Endodermal cell (in vitro differentiated cells): ENCODE measurements at regions not wholly inside any gene's neighbourhood (a gene's known extent, or its start where the extent isn't known, plus 50 kb on each side); places are given as distances from the start of the nearest gene placed in this dataset.

Source experiments
- DNase-seq: peaks from one replicate; pipeline ENCODE4 v3.0.0-alpha.2; 2017
- H3K27ac ChIP-seq: 2 replicates; pipeline ENCODE4 v1.5.1; 2013; ENCODE audit warnings: mild to moderate bottlenecking, low read depth, low read length, moderate library complexity
- H3K27me3 ChIP-seq: 2 replicates; pipeline ENCODE4 v1.6.1; 2013; ENCODE audit warnings: mild to moderate bottlenecking, low read length, moderate library complexity; ENCODE audit not compliant: insufficient read depth, control insufficient read depth, poor library complexity, severe bottlenecking
- H3K36me3 ChIP-seq: 2 replicates; pipeline ENCODE4 v1.7.0; 2013; ENCODE audit warnings: mild to moderate bottlenecking, low read length, moderate library complexity; ENCODE audit not compliant: control insufficient read depth, insufficient read depth
- H3K4me1 ChIP-seq: one replicate; pipeline ENCODE4 v1.7.0; 2013; ENCODE audit warnings: low read length; ENCODE audit not compliant: control insufficient read depth, insufficient read depth
- H3K4me3 ChIP-seq: 2 replicates; pipeline ENCODE4 v1.5.1; 2013; ENCODE audit warnings: mild to moderate bottlenecking, low read length, moderate library complexity
- H3K9ac ChIP-seq: 2 replicates; pipeline ENCODE4 v1.6.1; 2013; ENCODE audit warnings: mild to moderate bottlenecking, low read length, moderate library complexity; ENCODE audit not compliant: poor library complexity, severe bottlenecking; ENCODE audit errors: extremely low read depth
- H3K9me3 ChIP-seq: 2 replicates; pipeline ENCODE4 v1.6.1; 2013; ENCODE audit warnings: mild to moderate bottlenecking, low read length, moderate library complexity; ENCODE audit not compliant: control insufficient read depth
- H3K27ac Mint-ChIP-seq: 2 replicates; pipeline ENCODE4 v1.8.0; 2020; ENCODE audit warnings: mixed read lengths
- H3K27me3 Mint-ChIP-seq: 2 replicates; pipeline ENCODE4 v1.8.0; 2021; ENCODE audit warnings: mild to moderate bottlenecking, mixed read lengths; ENCODE audit not compliant: insufficient read depth
- H3K36me3 Mint-ChIP-seq: 2 replicates; pipeline ENCODE4 v1.8.0; 2020; ENCODE audit warnings: low read depth, mixed read lengths
- H3K4me1 Mint-ChIP-seq: 2 replicates; pipeline ENCODE4 v1.8.0; 2020; ENCODE audit warnings: mixed read lengths
- H3K4me3 Mint-ChIP-seq: 2 replicates; pipeline ENCODE4 v1.8.0; 2020; ENCODE audit warnings: mild to moderate bottlenecking, moderate library complexity, mixed read lengths
- H3K9me3 Mint-ChIP-seq: 2 replicates; pipeline ENCODE4 v1.8.0; 2020; ENCODE audit warnings: mild to moderate bottlenecking, mixed read lengths
- CTCF ChIP-seq: fragments of 200-600 bp; sonication (generic); conservative IDR thresholded peaks from 2 replicates; pipeline ENCODE4 v1.5.0; 2021; ENCODE audit warnings: antibody characterized with exemption, mild to moderate bottlenecking
- WGBS, 2 experiments: methylation state at CpG; one replicate each; pipeline versions ENCODE4 v1.1.5 to v1.1.7; 2013; ENCODE audit warnings: missing lambda C conversion rate in 2 of 2, mixed read lengths in 1 of 2; ENCODE audit not compliant: insufficient coverage in 1 of 2, insufficient read length in 1 of 2; 5-methylcytosine and 5-hydroxymethylcytosine counted together

- Histone ChIP-seq H3K27me3 (no peaks in the 10 kb centered on the region), H3K27ac (no peak overlapping the region), H3K9ac (no peak overlapping the region), H3K4me1 (no peaks in the 10 kb centered on the region), H3K4me3 (no peak overlapping the region), H3K36me3 (no peaks in the 10 kb centered on the region), H3K9me3 (no peaks in the 10 kb centered on the region)
- 89% methylated on average over 1 of the region's 1 CpG; no CpG with 5 or more reads in 1 of the 2 experiments for WGBS, 2 experiments
- Mint-ChIP-seq H3K27ac (no peak overlapping the region), H3K4me1 (no peaks in the 10 kb centered on the region), H3K4me3 (no peak overlapping the region), H3K36me3 (no peaks in the 10 kb centered on the region), H3K27me3 (no peaks in the 10 kb centered on the region), H3K9me3 (peaks cover 10% of the 10 kb centered on the region)
- DNase-seq, result no peak
- TF ChIP-seq CTCF, result no peak
These were observed 955.2 kb downstream of the FSTL5 start for GRCh38 chr4:161208564-161208963.

GRCh38 chr4:161206528-161207080 lies 957.2 kb downstream of the FSTL5 start:
- Mint-ChIP-seq H3K4me1 (no peaks in the 10 kb centered on the region), H3K4me3 (no peak overlapping the region), H3K9me3 (no peaks in the 10 kb centered on the region), H3K27ac (no peak overlapping the region), H3K36me3 (no peaks in the 10 kb centered on the region), H3K27me3 (no peaks in the 10 kb centered on the region)
- no peak overlapping the region for H3K4me3 ChIP-seq
- no peak overlapping the region for H3K9ac ChIP-seq
- no peak for DNase-seq
- no peak overlapping the region for H3K27ac ChIP-seq
- H3K27me3 ChIP-seq, result no peaks in the 10 kb centered on the region
- no peaks in the 10 kb centered on the region for H3K9me3 ChIP-seq
- TF ChIP-seq CTCF, result no peak
- H3K36me3 ChIP-seq, result no peaks in the 10 kb centered on the region
- H3K4me1 ChIP-seq, result no peaks in the 10 kb centered on the region
- WGBS, 2 experiments, result 89 to 100% methylated on average over 2 of the region's 2 CpGs

DNA sequence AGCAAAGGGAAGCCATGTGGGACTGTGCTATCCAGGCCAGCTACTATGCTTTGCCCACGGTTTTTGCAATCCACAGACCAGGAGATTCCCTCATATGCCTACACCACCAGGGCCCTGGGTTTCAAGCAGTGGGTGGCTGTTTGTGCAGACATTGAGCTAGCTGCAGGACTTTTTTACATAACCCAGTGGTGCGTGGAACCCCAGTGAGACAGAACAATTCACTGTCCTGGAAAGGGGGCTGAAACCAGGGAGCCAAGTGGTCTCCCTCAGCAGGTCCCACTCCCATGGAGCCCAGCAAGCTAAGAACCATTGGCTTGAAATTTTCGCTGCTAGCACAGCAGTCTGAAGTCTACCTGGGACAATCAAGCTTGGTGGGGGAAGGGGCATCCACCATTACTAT lies 959.9 kb downstream of the FSTL5 start:
- Mint-ChIP-seq H3K4me1 (no peaks in the 10 kb centered on the region), H3K9me3 (no peaks in the 10 kb centered on the region), H3K27ac (no peak overlapping the region), H3K27me3 (no peaks in the 10 kb centered on the region), H3K4me3 (no peak overlapping the region), H3K36me3 (no peaks in the 10 kb centered on the region)
- no peak for TF ChIP-seq CTCF
- no peak overlapping the region for H3K4me3 ChIP-seq
- H3K9ac ChIP-seq, result no peak overlapping the region
- WGBS, 2 experiments, result 82 to 100% methylated on average over 1 to 3 of the region's 3 CpGs
- DNase-seq, result no peak
- no peaks in the 10 kb centered on the region for H3K27me3 ChIP-seq
- no peaks in the 10 kb centered on the region for H3K9me3 ChIP-seq
- H3K27ac ChIP-seq, result no peak overlapping the region
- no peaks in the 10 kb centered on the region for H3K36me3 ChIP-seq
- no peaks in the 10 kb centered on the region for H3K4me1 ChIP-seq
